ENCODE measurements at regions not wholly inside any gene's neighbourhood (a gene's known extent, or its start where the extent isn't known, plus 50 kb on each side); places are given as distances from the start of the nearest gene placed in this dataset.
A peak's percentile ranks its signal among the peaks of the same experiment; 100 is the strongest.

DNA sequence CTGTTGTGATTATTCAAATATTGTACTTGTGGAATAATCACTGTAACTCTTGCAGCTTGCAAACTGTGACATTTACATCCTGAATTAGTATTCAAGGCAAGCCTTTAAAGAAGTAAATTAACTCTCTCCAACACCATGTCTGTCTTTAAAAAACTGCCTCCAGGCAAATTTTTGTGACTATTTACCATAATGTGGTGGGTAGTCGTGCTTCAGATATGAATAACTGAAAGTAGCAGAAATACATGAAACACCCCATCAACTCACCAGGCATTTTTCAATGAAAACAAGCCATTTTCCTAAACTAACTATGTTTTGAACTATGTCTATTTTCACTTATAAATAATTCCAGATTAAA is 217.4 kb upstream of the PSMD7 start:
- Histone ChIP-seq H3K27me3 (ENCODE audit: control insufficient read depth, insufficient read depth, low read length) (no peaks in the 10 kb centered on the region), H3K36me3 (ENCODE audit: control insufficient read depth, insufficient read depth, low read length) (no peaks in the 10 kb centered on the region), H3K4me3 (ENCODE audit: low read depth, low read length) (no peak overlapping the region)
- FAIRE-seq = no peak
- DNase-seq (ENCODE audit: low read depth) = no peak
- TF ChIP-seq, protein P1, sequence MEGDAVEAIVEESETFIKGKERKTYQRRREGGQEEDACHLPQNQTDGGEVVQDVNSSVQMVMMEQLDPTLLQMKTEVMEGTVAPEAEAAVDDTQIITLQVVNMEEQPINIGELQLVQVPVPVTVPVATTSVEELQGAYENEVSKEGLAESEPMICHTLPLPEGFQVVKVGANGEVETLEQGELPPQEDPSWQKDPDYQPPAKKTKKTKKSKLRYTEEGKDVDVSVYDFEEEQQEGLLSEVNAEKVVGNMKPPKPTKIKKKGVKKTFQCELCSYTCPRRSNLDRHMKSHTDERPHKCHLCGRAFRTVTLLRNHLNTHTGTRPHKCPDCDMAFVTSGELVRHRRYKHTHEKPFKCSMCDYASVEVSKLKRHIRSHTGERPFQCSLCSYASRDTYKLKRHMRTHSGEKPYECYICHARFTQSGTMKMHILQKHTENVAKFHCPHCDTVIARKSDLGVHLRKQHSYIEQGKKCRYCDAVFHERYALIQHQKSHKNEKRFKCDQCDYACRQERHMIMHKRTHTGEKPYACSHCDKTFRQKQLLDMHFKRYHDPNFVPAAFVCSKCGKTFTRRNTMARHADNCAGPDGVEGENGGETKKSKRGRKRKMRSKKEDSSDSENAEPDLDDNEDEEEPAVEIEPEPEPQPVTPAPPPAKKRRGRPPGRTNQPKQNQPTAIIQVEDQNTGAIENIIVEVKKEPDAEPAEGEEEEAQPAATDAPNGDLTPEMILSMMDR (IDR thresholded peaks at IDR 0.05; ENCODE audit: insufficient read depth, low read length, severe bottlenecking) = no peak

DNA sequence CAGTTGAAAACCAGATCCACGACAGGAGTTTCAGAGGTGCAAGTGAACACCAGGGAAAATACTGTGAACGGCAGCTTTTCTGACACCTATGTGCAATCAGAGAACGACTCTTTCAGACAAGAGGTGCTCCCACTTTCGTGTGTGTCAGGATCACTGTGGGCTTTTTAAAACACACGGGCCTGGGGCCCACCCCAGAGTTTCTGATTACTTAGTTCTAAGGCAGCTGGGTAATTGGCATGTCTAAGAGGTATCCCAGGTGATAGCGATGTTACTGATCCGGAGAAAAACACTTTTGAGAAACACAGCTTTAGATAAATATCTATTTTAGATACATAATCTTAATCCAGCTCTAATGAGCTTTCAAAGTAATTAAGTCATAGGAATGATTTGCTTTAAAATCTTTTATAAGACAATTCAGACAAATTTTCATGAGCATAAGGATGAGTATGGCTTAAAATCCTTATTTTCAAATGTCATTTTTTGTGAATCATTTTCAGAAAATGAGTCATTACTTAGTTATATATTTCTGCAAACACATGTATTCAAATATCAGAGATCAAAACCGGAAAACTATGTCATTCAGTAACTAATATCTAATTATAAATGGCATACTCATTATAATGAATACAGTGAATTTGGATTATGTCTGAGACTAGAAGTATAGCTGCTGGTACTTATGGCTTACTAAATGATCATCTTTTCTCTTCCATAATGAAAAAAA is 217.9 kb upstream of the PSMD7 start:
- H3K27me3 ChIP-seq (ENCODE audit: control insufficient read depth, insufficient read depth, low read length) = no peaks in the 10 kb centered on the region
- DNase-seq (ENCODE audit: low read depth) (no peak), FAIRE-seq (no peak)
- TF ChIP-seq, protein P1 (IDR thresholded peaks at IDR 0.05; ENCODE audit: insufficient read depth, low read length, severe bottlenecking) = no peak
- H3K4me3 ChIP-seq (ENCODE audit: low read depth, low read length) = no peak overlapping the region
- H3K36me3 ChIP-seq (ENCODE audit: control insufficient read depth, insufficient read depth, low read length) = no peaks in the 10 kb centered on the region

DNA sequence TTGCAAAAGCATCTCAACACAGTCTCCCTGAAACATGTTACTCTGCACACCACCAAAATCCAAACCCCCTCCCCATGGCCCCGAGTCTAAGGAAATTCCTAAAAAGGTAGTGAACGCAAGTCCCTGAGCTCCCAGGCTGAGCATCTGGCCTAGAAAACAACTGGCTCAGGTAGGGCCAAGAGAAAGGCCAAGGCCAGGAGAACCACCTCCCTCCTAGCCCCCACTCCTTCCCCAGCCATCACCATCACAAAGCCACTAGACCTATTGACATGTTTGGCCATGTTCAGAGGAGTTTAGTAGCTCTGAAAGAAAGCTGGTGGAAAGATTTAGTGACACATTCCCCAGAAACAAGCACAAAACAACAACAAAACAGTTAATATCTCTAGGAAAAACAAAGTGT is 220.0 kb upstream of the PSMD7 start:
- H3K36me3 ChIP-seq (ENCODE audit: control insufficient read depth, insufficient read depth, low read length) = no peaks in the 10 kb centered on the region
- no peaks in the 10 kb centered on the region for H3K27me3 ChIP-seq (ENCODE audit: control insufficient read depth, insufficient read depth, low read length)
- no peak overlapping the region for H3K4me3 ChIP-seq (ENCODE audit: low read depth, low read length)
- TF ChIP-seq, protein P1 (IDR thresholded peaks at IDR 0.05; ENCODE audit: insufficient read depth, low read length, severe bottlenecking) = no peak
- DNase-seq (ENCODE audit: low read depth) (no peak), FAIRE-seq (no peak)

DNA sequence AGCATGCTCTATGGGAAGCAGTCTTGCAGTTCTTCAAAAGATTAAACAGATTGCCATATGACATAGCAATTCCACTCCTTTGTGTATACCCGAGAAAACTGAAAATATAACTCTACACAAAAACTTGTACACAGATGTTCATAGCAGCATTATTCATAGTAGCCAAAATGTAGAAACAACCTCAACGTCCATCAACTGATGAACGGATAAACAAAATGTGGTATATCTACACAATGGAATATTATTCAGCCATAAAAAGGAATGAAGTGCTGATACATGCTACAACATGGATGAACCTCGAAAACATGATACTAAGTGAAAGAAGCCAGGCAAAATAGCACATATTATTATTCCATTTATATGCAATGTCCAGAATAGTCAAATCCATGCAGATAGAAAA is 221.2 kb upstream of the PSMD7 start:
- no peak for DNase-seq (ENCODE audit: low read depth)
- Histone ChIP-seq H3K4me3 (ENCODE audit: low read depth, low read length) (no peak overlapping the region), H3K36me3 (ENCODE audit: control insufficient read depth, insufficient read depth, low read length) (no peaks in the 10 kb centered on the region), H3K27me3 (ENCODE audit: control insufficient read depth, insufficient read depth, low read length) (no peaks in the 10 kb centered on the region)
- TF ChIP-seq, protein P1 (IDR thresholded peaks at IDR 0.05; ENCODE audit: insufficient read depth, low read length, severe bottlenecking) = no peak
- FAIRE-seq = no peak

DNA sequence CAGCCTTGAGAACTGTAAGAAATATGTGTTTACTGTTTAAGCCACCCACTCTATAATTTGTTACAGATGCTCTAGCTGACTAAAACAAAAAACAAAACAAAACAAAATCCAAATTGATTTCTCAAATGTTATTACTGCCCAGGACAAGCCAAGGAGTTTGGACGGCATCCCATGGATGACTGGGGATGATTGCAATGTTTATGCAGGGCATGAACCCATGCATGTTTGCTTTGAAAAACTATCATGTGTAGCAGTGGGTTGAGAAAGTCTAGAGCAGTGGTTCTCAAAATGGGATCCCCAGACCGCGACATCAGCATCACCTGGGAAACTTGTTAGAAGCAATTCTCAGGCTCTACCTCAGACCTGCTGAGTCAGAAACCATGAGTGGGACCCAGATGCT is 223.2 kb upstream of the PSMD7 start:
- H3K36me3 ChIP-seq (ENCODE audit: control insufficient read depth, insufficient read depth, low read length) = no peaks in the 10 kb centered on the region
- DNase-seq (ENCODE audit: low read depth) = no peak
- no peak for FAIRE-seq
- TF ChIP-seq, protein P1 (IDR thresholded peaks at IDR 0.05; ENCODE audit: insufficient read depth, low read length, severe bottlenecking) = no peak
- H3K27me3 ChIP-seq (ENCODE audit: control insufficient read depth, insufficient read depth, low read length) = no peaks in the 10 kb centered on the region
- H3K4me3 ChIP-seq (ENCODE audit: low read depth, low read length) = no peak overlapping the region

DNA sequence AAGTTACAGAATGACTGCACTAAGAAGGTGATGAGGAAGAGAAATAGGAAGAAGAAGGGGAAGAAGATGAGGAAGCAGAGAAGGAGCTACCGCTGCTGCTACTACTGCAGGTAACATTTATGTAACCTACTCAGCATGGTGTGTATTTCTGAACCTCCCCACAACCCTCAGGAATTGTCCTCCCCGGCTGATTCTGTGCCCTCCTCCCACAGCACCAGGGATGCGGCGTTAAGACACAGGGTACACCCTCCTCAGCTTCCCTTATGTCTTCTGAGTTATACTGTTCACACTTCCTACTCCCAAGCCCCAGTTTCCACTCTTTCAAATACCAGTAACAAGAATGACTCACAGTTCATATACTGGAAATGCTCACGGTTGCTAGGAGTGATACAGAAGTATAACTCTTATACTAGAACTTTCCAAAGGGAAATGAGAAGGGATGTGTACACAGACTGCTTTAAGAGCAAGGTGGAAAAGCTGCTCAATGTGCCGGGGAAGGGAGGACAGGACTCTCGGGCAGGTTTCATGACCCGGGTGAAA is 224.5 kb upstream of the PSMD7 start:
- no peak for FAIRE-seq
- H3K36me3 ChIP-seq (ENCODE audit: control insufficient read depth, insufficient read depth, low read length) = no peaks in the 10 kb centered on the region
- DNase-seq (ENCODE audit: low read depth) = peak; percentile 7
- no peak overlapping the region for H3K4me3 ChIP-seq (ENCODE audit: low read depth, low read length)
- H3K27me3 ChIP-seq (ENCODE audit: control insufficient read depth, insufficient read depth, low read length) = no peaks in the 10 kb centered on the region
- TF ChIP-seq, protein P1 (IDR thresholded peaks at IDR 0.05; ENCODE audit: insufficient read depth, low read length, severe bottlenecking) = no peak
